GM12874 (cell line): ENCODE measurements at regions not wholly inside any gene's neighbourhood (a gene's known extent, or its start where the extent isn't known, plus 50 kb on each side); places are given as distances from the start of the nearest gene placed in this dataset.

Experiments used
- CTCF ChIP-seq: IDR thresholded peaks from 2 replicates; pipeline ENCODE4 v1.5.1; 2011; ENCODE audit warnings: low read depth, mild to moderate bottlenecking, control low read depth, low read length, moderate library complexity; ENCODE audit not compliant: insufficient read depth

GRCh38 chrX:35362866-35363265, 420.3 kb downstream of the FAM47B start:
- no peak for TF ChIP-seq CTCF

- TF ChIP-seq CTCF: no peak
These were observed 424.0 kb upstream of the MAGEB16 start for GRCh38 chrX:35374116-35374515.

- peak; percentile 53; the same call in 1 of the 2 replicates for TF ChIP-seq CTCF
These were observed 417.1 kb upstream of the MAGEB16 start for GRCh38 chrX:35380808-35381700.

- TF ChIP-seq CTCF: no peak
These were observed 415.2 kb upstream of the MAGEB16 start for GRCh38 chrX:35382966-35383365.

GRCh38 chrX:35392232-35392631, 405.9 kb upstream of the MAGEB16 start:
- TF ChIP-seq CTCF: no peak

GRCh38 chrX:35406386-35406785, 391.8 kb upstream of the MAGEB16 start:
- no peak for TF ChIP-seq CTCF

GRCh38 chrX:35416782-35417181, 381.4 kb upstream of the MAGEB16 start:
- no peak for TF ChIP-seq CTCF
